IPS-18a (cell line): ENCODE measurements at regions not wholly inside any gene's neighbourhood (a gene's known extent, or its start where the extent isn't known, plus 50 kb on each side); places are given as distances from the start of the nearest gene placed in this dataset.
A peak's percentile ranks its signal among the peaks of the same experiment; 100 is the strongest.

ENCODE experiments used
- H3K27ac ChIP-seq: one replicate; pipeline ENCODE4 v1.5.1; 2013; ENCODE audit warnings: low read length
- H3K27me3 ChIP-seq: one replicate; pipeline ENCODE4 v1.6.1; 2013; ENCODE audit warnings: mild to moderate bottlenecking, low read length; ENCODE audit not compliant: control insufficient read depth, insufficient read depth
- H3K36me3 ChIP-seq: one replicate; pipeline ENCODE4 v1.6.1; 2013; ENCODE audit warnings: low read depth, low read length; ENCODE audit not compliant: control insufficient read depth
- H3K4me1 ChIP-seq: one replicate; pipeline ENCODE4 v1.6.1; 2013; ENCODE audit warnings: low read depth, low read length; ENCODE audit not compliant: control insufficient read depth
- H3K4me3 ChIP-seq: one replicate; pipeline ENCODE4 v1.5.1; 2013; ENCODE audit warnings: low read length
- H3K9ac ChIP-seq: one replicate; pipeline ENCODE4 v1.6.1; 2013; ENCODE audit warnings: mild to moderate bottlenecking, low read length, moderate library complexity
- H3K9me3 ChIP-seq: one replicate; pipeline ENCODE4 v1.6.1; 2013; ENCODE audit warnings: low read depth, low read length; ENCODE audit not compliant: control insufficient read depth

GRCh38 chr12:73421832-73422231 lies 1115.8 kb upstream of the ATXN7L3B start:
- Histone ChIP-seq H3K9me3 (peaks cover 16% of the 10 kb centered on the region), H3K4me3 (no peak overlapping the region)

GRCh38 chr12:73424484-73424883 lies 1113.2 kb upstream of the ATXN7L3B start:
- no peak overlapping the region for H3K9ac ChIP-seq

More at GRCh38 chr12:73421832-73422231, 1115.8 kb upstream of the ATXN7L3B start:
- Histone ChIP-seq H3K9ac (no peak overlapping the region), H3K27ac (no peak overlapping the region), H3K4me1 (no peaks in the 10 kb centered on the region), H3K27me3 (no peaks in the 10 kb centered on the region), H3K36me3 (no peaks in the 10 kb centered on the region)

GRCh38 chr12:73445658-73446324 lies 1091.8 kb upstream of the ATXN7L3B start:
- no peaks in the 10 kb centered on the region for H3K4me1 ChIP-seq
- H3K27me3 ChIP-seq = no peaks in the 10 kb centered on the region
- H3K4me3 ChIP-seq = no peak overlapping the region
- no peak overlapping the region for H3K27ac ChIP-seq
- no peaks in the 10 kb centered on the region for H3K9me3 ChIP-seq
- no peaks in the 10 kb centered on the region for H3K36me3 ChIP-seq
- H3K9ac ChIP-seq = no peak overlapping the region

More at GRCh38 chr12:73424484-73424883, 1113.2 kb upstream of the ATXN7L3B start:
- Histone ChIP-seq H3K36me3 (no peaks in the 10 kb centered on the region), H3K4me3 (no peak overlapping the region), H3K4me1 (no peaks in the 10 kb centered on the region), H3K27ac (no peak overlapping the region), H3K9me3 (peaks cover 16% of the 10 kb centered on the region), H3K27me3 (no peaks in the 10 kb centered on the region)

GRCh38 chr12:73452672-73453469 lies 1084.8 kb upstream of the ATXN7L3B start:
- Histone ChIP-seq H3K9ac (no peak overlapping the region), H3K4me3 (no peak overlapping the region), H3K9me3 (no peaks in the 10 kb centered on the region), H3K4me1 (no peaks in the 10 kb centered on the region), H3K36me3 (no peaks in the 10 kb centered on the region), H3K27me3 (peaks cover 34% of the 10 kb centered on the region), H3K27ac (no peak overlapping the region)

GRCh38 chr12:73460212-73460611 lies 1077.4 kb upstream of the ATXN7L3B start:
- Histone ChIP-seq H3K27ac (no peak overlapping the region), H3K27me3 (peaks cover 65% of the 10 kb centered on the region), H3K4me1 (no peaks in the 10 kb centered on the region), H3K36me3 (no peaks in the 10 kb centered on the region), H3K9ac (no peak overlapping the region), H3K4me3 (no peak overlapping the region), H3K9me3 (no peaks in the 10 kb centered on the region)

GRCh38 chr12:73465106-73465505 lies 1072.5 kb upstream of the ATXN7L3B start:
- Histone ChIP-seq H3K27ac (no peak overlapping the region), H3K9ac (no peak overlapping the region), H3K4me3 (no peak overlapping the region), H3K27me3 (peaks cover 16% of the 10 kb centered on the region), H3K4me1 (no peaks in the 10 kb centered on the region), H3K9me3 (no peaks in the 10 kb centered on the region), H3K36me3 (no peaks in the 10 kb centered on the region)

- H3K9me3 ChIP-seq = peaks cover 13% of the 10 kb centered on the region
- H3K9ac ChIP-seq = no peak overlapping the region
- H3K4me1 ChIP-seq = peaks cover 14% of the 10 kb centered on the region
- no peaks in the 10 kb centered on the region for H3K36me3 ChIP-seq
- H3K27me3 ChIP-seq = no peaks in the 10 kb centered on the region
- H3K27ac ChIP-seq = no peak overlapping the region
- H3K4me3 ChIP-seq = peak overlapping the region; percentile 2
Observed at GRCh38 chr12:73486256-73486655, 1051.4 kb upstream of the ATXN7L3B start.

GRCh38 chr12:73506611-73507010 lies 1031.0 kb upstream of the ATXN7L3B start:
- Histone ChIP-seq H3K4me1 (peaks cover 4% of the 10 kb centered on the region), H3K9me3 (peaks cover 3% of the 10 kb centered on the region), H3K4me3 (no peak overlapping the region), H3K27me3 (no peaks in the 10 kb centered on the region), H3K9ac (no peak overlapping the region), H3K36me3 (no peaks in the 10 kb centered on the region), H3K27ac (no peak overlapping the region)

GRCh38 chr12:73514672-73515071 lies 1023.0 kb upstream of the ATXN7L3B start:
- Histone ChIP-seq H3K4me1 (no peaks in the 10 kb centered on the region), H3K9ac (no peak overlapping the region), H3K4me3 (no peak overlapping the region), H3K9me3 (peaks cover 2% of the 10 kb centered on the region), H3K27ac (no peak overlapping the region), H3K27me3 (no peaks in the 10 kb centered on the region), H3K36me3 (no peaks in the 10 kb centered on the region)

GRCh38 chr12:73517859-73518258 lies 1019.8 kb upstream of the ATXN7L3B start:
- Histone ChIP-seq H3K4me1 (no peaks in the 10 kb centered on the region), H3K27ac (no peak overlapping the region), H3K9ac (no peak overlapping the region), H3K36me3 (no peaks in the 10 kb centered on the region), H3K9me3 (peaks cover 2% of the 10 kb centered on the region), H3K27me3 (no peaks in the 10 kb centered on the region), H3K4me3 (no peak overlapping the region)

GRCh38 chr12:73529231-73529630 lies 1008.4 kb upstream of the ATXN7L3B start:
- no peaks in the 10 kb centered on the region for H3K4me1 ChIP-seq
- no peak overlapping the region for H3K4me3 ChIP-seq
- H3K9ac ChIP-seq = no peak overlapping the region
- no peaks in the 10 kb centered on the region for H3K27me3 ChIP-seq
- H3K9me3 ChIP-seq = no peaks in the 10 kb centered on the region
- H3K27ac ChIP-seq = no peak overlapping the region
- no peaks in the 10 kb centered on the region for H3K36me3 ChIP-seq

GRCh38 chr12:73529954-73530353 lies 1007.7 kb upstream of the ATXN7L3B start:
- no peak overlapping the region for H3K4me3 ChIP-seq
- no peaks in the 10 kb centered on the region for H3K9me3 ChIP-seq
- no peaks in the 10 kb centered on the region for H3K27me3 ChIP-seq
- H3K27ac ChIP-seq = no peak overlapping the region
- H3K4me1 ChIP-seq = no peaks in the 10 kb centered on the region
- no peak overlapping the region for H3K9ac ChIP-seq
- H3K36me3 ChIP-seq = no peaks in the 10 kb centered on the region
